SU-DHL-6 (cell line): ENCODE measurements at regions not wholly inside any gene's neighbourhood (a gene's known extent, or its start where the extent isn't known, plus 50 kb on each side); places are given as distances from the start of the nearest gene placed in this dataset.

Experiments
- EZH2phosphoT487 ChIP-seq: fragments of 200-600 bp; sonication (generic), shearing (Covaris generic); conservative IDR thresholded peaks from 2 replicates; pipeline ENCODE4 v1.6.1; 2018; ENCODE audit warnings: mild to moderate bottlenecking, antibody characterized with exemption, low read length, moderate library complexity, mixed read lengths
- TF ChIP-seq, protein P1 (sequence below): fragments of 200-600 bp; sonication (generic); IDR thresholded peaks from one replicate; pipeline ENCODE4 v1.5.1; 2017; ENCODE audit warnings: antibody characterized with exemption, mild to moderate bottlenecking, low read length, moderate library complexity; ENCODE audit not compliant: insufficient read depth, poor library complexity, severe bottlenecking

DNA sequence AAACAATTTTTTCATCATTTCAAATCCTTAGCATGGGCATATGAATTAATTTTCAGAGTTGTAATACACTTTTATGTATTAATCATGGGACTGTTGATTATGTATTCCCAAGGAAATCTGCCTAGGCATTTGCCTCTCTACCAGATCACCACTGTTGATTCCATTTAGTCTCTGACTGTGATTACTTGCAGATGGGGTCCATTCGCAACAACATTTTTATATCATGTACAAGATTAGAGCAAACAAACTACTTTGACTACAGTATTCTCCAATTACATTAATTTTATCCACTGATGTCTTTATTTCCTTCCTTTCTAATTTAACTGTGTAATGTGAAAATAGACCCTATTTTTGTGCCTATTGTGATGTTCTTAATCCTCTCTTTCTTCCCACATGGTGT, 831.4 kb upstream of the SLC35B3 start:
- TF ChIP-seq, protein P1, sequence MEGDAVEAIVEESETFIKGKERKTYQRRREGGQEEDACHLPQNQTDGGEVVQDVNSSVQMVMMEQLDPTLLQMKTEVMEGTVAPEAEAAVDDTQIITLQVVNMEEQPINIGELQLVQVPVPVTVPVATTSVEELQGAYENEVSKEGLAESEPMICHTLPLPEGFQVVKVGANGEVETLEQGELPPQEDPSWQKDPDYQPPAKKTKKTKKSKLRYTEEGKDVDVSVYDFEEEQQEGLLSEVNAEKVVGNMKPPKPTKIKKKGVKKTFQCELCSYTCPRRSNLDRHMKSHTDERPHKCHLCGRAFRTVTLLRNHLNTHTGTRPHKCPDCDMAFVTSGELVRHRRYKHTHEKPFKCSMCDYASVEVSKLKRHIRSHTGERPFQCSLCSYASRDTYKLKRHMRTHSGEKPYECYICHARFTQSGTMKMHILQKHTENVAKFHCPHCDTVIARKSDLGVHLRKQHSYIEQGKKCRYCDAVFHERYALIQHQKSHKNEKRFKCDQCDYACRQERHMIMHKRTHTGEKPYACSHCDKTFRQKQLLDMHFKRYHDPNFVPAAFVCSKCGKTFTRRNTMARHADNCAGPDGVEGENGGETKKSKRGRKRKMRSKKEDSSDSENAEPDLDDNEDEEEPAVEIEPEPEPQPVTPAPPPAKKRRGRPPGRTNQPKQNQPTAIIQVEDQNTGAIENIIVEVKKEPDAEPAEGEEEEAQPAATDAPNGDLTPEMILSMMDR = no peak
- TF ChIP-seq EZH2phosphoT487 = no peak
